GM19397 (cell line): ENCODE measurements at regions not wholly inside any gene's neighbourhood (a gene's known extent, or its start where the extent isn't known, plus 50 kb on each side); places are given as distances from the start of the nearest gene placed in this dataset.

Source experiments
- ATAC-seq: cut with Tn5 transposase; IDR thresholded peaks from one replicate; pipeline ENCODE4 v1.9.1; 2021; ENCODE audit warnings: mild to moderate bottlenecking, moderate library complexity; ENCODE audit not compliant: unreplicated experiment

DNA sequence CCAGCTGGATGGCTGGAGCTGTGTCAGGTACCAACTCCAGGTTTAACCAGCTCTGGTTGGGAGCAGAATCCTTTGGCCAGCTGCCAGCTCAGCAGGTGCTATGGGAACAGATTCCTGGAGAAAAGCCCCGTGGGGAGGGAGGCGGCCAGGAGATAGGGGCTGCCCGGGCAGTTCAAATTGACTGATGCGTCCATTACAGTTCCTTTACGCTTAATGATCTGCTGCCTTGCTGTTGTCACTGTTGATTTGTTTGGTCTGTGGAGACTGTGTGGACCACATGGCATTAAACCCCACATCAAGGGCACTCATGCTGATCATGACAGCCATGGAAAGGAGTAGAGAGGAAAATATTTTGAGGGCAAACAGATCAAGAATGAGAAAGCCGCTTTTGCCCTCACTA is 200.0 kb downstream of the TSN start:
- no peak for ATAC-seq

DNA sequence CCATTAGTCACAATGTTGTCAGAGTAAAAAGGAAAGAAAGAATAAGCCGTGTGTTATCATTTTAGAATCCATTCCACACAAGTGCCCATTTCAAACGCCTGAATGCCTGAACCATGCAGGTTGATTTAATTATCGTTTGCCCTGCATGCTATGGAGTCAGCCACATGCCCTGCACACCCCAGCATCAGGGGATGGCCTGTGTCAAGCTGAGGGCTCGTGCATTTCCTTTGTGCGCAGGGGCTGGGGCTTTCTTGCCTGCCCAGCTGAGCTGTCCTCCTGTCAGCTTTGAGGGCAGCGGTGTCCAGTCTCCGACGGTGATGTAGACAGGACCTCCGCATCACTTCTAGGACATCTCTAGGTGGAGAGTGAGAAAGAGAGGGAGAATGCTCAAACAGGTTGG is 200.4 kb downstream of the TSN start:
- no peak for ATAC-seq

GRCh38 chr2:121960251-121960650 is 204.8 kb downstream of the TSN start:
- ATAC-seq: no peak

- no peak for ATAC-seq
These were observed 206.3 kb downstream of the TSN start for GRCh38 chr2:121961761-121962160.

DNA sequence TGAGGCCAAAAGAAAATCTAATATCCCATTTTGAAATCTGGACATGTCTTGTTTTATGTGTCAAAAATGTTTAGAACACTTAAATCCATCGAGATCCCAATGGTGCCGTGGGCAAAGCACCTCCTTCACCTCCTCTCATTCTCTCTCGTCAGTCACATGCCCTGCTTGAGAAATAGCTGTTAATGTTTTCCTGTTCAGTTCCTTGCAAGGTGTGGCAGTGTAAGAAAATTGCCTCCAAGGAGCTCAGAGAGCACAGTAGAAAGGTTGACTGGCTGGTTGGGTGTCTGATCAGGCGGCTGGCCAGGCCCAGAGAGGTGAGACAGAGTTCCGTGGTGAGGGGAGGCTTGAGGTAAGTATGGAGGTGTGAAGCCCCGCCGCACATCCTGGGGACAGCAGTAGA is 210.2 kb downstream of the TSN start:
- ATAC-seq: no peak

DNA sequence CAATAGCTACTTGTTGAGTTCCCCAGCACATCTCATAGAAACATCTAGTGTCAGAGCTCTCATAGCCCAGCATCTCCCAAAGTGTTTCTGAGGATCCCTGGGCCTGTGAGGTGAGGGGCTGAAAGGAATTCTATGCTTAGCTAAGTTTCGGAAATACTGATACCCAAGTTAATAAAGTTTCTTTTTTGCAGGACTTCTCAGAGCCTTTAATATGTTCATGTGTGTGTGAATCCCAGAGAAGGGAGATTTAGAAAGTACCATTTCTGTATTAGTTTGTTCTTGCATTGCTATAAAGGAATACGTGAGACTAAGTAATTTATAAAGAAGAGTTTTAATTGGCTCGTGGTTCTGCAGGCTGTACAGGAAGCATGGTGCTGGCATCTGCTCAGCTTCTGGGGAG is 211.2 kb downstream of the TSN start:
- ATAC-seq: no peak

DNA sequence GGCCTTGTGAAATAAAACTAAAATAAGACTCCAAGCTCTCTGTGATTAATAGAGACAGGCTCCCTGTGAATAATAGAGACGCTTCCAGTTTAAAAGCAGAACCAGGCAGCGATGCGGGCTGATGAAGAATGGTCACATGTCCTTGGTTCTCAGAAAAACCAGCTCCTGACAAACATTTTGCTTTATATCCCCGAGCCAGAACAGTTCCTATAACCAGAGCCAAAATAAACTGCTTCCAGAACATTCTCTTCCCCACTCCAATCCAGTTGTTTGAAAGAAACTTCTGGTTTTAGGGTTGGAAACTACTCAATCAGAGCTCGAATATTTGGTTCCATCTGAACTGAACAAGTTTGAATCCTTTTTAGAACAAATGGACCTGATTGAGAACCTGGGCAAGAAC is 213.7 kb downstream of the TSN start:
- no peak for ATAC-seq

DNA sequence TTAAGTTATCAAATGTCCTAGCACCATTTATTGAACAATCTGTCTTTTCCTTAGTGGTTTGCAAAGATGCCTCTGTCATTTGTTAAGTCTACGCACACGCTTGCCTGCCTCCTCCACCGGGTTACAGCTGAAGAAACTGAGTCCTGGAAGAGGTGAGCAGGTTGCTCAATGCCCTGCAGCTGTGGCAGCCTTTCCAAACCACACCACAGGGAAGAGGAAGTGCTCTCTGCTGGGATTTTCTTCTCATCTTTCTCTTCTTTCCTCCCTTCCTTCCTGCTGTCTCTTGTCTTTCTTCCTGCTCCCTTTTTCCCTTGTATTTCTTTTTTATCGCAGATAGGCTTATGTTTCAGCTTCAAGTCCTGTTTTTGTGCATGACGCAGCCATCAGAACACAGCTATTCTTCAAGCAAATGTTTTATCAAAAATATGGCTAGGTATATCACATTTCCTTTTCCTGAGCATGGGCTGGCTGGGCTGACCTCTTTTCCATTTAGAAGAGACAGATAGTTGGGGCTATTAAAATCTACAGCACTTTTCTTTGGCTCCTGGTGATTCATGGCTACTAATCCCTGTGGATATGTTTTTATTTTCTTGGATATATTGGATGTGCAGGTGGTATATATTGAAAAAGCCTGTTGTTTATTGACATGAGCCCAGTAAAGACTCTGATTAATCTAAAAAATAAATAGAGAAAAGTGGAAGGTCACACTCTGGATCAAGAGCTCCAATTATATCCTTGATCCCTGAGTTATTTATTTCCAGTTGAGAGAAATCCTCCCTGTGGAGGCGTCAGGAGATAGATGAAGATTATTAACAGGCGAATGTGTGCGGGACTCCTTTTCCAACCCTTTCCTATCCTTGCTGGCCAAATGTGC is 214.6 kb downstream of the TSN start:
- no peak for ATAC-seq

- no peak for ATAC-seq
These were observed 216.8 kb downstream of the TSN start for GRCh38 chr2:121972203-121972602.

- ATAC-seq: peak; percentile 97
These were observed 219.6 kb downstream of the TSN start for GRCh38 chr2:121974897-121975661.

DNA sequence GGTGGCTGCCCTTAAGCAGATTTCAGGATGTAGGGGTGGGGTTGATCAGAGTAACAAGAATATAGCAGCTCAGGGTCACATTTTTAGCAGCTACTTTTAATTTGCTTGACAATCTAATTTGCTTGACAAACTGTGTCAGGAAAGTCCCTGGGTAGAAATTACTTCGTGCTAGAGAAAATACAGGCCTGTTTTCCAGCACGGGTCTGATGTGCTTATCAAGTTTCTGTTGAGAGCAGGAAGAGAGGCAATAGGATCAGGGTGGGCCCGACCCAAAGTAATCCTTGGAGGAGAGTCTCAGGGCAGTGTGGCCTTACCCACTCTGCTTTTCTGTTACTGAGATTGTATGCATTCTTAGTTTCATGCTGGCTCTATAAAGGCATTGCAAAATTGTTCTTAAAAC is 221.5 kb downstream of the TSN start:
- ATAC-seq: no peak

DNA sequence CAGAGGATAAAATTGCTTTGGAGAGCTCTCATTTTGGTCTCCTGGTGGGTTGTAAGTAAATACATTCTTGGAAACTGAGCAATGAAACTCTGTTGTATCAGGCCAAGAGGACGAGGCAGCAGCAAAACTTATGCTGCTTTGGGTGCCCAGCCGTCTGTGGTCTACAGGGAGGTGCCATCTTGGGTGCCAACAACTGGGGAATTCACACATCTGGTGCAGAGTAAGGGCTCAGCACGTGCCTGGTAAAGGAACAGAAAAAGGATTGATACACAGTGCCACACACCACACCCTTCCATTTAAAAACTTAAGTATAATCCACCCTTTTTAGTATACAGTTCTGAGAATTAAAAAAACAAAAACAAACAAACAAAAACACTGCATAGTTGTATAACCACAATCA is 221.9 kb downstream of the TSN start:
- no peak for ATAC-seq

DNA sequence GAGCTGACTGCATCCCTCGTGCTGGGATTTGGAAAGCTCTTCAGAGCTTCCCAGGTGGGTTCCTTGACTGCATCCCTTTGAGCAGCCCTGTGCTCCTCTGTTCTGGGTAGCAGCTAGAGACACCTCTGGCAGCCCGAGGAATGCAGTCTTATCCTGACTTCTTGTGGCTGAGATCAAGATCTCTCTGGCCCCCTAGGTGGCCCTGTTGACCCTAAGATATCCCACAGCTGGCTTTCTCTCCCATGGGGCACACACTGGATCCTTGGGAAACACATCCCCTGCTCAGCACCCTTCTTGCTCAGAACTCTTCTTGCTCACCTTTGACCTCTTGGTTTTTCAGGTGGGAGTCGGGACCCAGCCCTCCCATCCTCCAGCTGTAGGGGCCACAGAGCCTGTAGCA is 237.2 kb downstream of the TSN start:
- ATAC-seq: no peak

DNA sequence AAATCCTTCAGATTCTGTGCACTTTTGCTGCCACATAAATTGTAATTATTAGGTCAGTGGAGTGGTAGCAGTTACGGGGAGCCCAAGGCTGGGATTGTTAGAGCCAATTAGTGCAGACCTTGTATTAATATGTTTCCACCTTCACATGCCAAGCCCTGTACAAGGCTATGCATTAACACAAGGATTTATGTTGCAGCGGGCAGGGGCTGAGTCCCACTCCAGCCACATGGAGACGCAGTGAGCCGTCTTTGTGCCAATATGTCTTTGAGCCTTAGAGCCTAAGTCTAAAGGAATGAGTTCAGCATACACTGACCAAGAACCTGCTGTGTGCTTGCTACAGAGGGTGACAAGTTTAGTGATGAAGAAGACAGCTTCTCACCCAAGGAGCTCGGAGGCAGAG is 238.2 kb downstream of the TSN start:
- ATAC-seq: no peak

GRCh38 chr2:121994238-121995206 is 239.1 kb downstream of the TSN start:
- no peak for ATAC-seq

GRCh38 chr2:121998751-121999150 is 243.3 kb downstream of the TSN start:
- no peak for ATAC-seq

- no peak for ATAC-seq
These were observed 243.8 kb downstream of the TSN start for GRCh38 chr2:121999264-121999663.

DNA sequence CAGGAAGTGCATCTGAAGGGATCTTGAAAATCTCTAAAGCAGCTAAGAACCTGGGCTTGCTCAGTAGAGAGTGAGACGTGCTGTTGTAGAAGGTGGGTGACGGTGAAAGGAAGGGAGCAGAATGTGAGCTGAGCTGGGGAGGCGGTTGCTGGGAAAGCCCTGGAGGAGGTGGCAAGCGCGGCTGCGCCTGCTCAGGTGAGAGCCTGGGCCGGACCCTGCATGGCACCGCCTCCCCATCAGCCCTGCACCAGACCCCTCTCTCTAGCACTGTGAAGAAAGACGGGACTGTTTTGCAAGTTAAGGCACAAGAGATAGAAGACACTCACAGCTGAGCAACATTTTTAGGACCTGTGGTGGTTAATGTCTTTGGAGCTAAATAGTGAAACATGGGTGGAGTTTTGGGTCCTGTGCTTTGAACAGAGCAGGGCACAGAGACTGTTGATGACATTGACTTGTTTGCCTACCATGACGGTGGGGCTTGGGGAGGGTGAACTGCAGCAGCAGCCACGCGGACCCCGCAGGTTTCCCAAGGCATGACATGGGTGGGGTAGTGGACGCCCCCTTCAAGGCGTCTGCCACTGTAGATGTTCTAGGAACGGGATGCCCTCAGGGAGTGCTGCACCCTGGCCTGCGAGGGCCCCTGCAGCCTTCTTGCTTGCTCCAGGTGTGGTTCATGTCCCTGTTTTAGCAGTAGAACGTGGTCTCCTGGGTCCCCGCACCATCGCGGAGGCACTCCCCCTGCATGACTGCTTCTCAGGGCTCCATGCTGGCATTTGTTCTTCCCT is 245.3 kb downstream of the TSN start:
- ATAC-seq: no peak

GRCh38 chr2:122001441-122001874 is 246.0 kb downstream of the TSN start:
- no peak for ATAC-seq

DNA sequence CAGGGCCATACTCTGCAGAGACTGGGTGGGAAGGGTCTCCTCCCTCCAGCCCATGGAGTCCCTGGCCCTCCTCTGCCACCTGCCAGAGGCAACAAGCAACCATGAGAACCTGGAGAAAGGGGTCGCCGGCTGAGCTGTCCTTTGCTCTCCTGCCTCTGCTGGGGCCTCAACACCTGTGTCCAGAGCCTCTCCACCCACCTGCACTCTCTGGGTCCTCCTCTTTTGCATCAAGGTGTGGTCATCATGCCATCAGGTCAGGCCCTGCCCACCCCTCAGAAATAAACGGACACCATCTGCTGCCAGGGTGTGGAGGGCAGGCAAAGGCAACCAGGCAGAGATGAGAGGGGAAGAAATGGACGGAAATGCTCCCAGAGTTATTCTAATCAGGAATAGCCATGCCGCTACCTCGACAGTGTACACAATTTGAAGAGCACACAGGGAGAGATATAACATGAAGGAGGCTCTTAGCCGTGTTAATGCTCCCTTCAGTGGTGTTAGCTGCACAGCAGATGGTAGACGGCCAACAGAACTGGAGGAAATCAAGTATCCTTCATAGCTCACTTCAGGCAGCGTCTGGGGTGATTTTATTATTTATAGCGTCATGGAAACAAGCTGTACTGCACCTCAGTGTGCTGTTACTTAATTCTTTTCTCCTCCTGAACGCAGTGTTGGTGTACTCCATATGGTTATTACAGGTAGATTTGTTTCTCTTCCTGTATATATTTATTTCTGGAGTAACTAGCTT is 247.9 kb downstream of the TSN start:
- ATAC-seq: no peak
